ENCODE measurements at regions not wholly inside any gene's neighbourhood (a gene's known extent, or its start where the extent isn't known, plus 50 kb on each side); places are given as distances from the start of the nearest gene placed in this dataset.

- peaks cover 2% of the 10 kb centered on the region for H3K4me1 Mint-ChIP-seq (ENCODE audit: insufficient read depth, unreplicated experiment)
- POLR2A ChIA-PET = interaction anchor here (0.7 to 3.3 kb wide), 5 partner anchors 10 to 512 kb away, joined by 3 to 29 read pairs (median 4); no protein-coding TSS in a partner anchor
- DNase-seq (ENCODE audit: unreplicated experiment) = no peak
- H3K36me3 Mint-ChIP-seq (ENCODE audit: insufficient read depth, unreplicated experiment) = peaks cover 16% of the 10 kb centered on the region
- intact Hi-C loops (cut with micrococcal nuclease) = loop anchor here (5.0 kb wide), 1 partner anchor 36 kb away; no protein-coding TSS in a partner anchor
- H3K27ac Mint-ChIP-seq (ENCODE audit: low read depth, unreplicated experiment) = no peak overlapping the region
- no peak overlapping the region for H3K4me3 Mint-ChIP-seq (ENCODE audit: unreplicated experiment)
- BruUV-seq (replicated peaks) = no TSS peak
- TF ChIP-seq, protein P1, sequence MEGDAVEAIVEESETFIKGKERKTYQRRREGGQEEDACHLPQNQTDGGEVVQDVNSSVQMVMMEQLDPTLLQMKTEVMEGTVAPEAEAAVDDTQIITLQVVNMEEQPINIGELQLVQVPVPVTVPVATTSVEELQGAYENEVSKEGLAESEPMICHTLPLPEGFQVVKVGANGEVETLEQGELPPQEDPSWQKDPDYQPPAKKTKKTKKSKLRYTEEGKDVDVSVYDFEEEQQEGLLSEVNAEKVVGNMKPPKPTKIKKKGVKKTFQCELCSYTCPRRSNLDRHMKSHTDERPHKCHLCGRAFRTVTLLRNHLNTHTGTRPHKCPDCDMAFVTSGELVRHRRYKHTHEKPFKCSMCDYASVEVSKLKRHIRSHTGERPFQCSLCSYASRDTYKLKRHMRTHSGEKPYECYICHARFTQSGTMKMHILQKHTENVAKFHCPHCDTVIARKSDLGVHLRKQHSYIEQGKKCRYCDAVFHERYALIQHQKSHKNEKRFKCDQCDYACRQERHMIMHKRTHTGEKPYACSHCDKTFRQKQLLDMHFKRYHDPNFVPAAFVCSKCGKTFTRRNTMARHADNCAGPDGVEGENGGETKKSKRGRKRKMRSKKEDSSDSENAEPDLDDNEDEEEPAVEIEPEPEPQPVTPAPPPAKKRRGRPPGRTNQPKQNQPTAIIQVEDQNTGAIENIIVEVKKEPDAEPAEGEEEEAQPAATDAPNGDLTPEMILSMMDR (IDR thresholded peaks at IDR 0.05; ENCODE audit: unreplicated experiment) = no peak
- H3K27me3 Mint-ChIP-seq (ENCODE audit: insufficient read depth, unreplicated experiment) = no peaks in the 10 kb centered on the region
- CTCF ChIA-PET = interaction anchor here (1.0 to 1.6 kb wide), 2 partner anchors 67 to 83 kb away, joined by 3 to 5 read pairs; no protein-coding TSS in a partner anchor
- no peaks in the 10 kb centered on the region for H3K9me3 Mint-ChIP-seq (ENCODE audit: unreplicated experiment)
These were observed 78.5 kb upstream of the CLCN4 start for GRCh38 chrX:10078266-10078665.

GRCh38 chrX:10079231-10079630 lies 77.5 kb upstream of the CLCN4 start:
- CTCF ChIA-PET = interaction anchor here (0.7 kb wide), 1 partner anchor 92 kb away, joined by 3 read pairs; no protein-coding TSS in a partner anchor
- TF ChIP-seq, protein P1 (IDR thresholded peaks at IDR 0.05; ENCODE audit: unreplicated experiment) = no peak
- Mint-ChIP-seq H3K27ac (ENCODE audit: low read depth, unreplicated experiment) (no peak overlapping the region), H3K27me3 (ENCODE audit: insufficient read depth, unreplicated experiment) (no peaks in the 10 kb centered on the region), H3K4me1 (ENCODE audit: insufficient read depth, unreplicated experiment) (peaks cover 5% of the 10 kb centered on the region), H3K36me3 (ENCODE audit: insufficient read depth, unreplicated experiment) (peaks cover 12% of the 10 kb centered on the region), H3K4me3 (ENCODE audit: unreplicated experiment) (no peak overlapping the region), H3K9me3 (ENCODE audit: unreplicated experiment) (no peaks in the 10 kb centered on the region)
- no TSS peak for BruUV-seq (replicated peaks)
- DNase-seq (ENCODE audit: unreplicated experiment) = no peak
- POLR2A ChIA-PET = interaction anchor here (0.9 kb wide), 1 partner anchor 62 kb away, joined by 4 read pairs; no protein-coding TSS in a partner anchor
- intact Hi-C loops (cut with micrococcal nuclease) = loop anchor here (5.0 kb wide), 1 partner anchor 37 kb away; no protein-coding TSS in a partner anchor

DNA sequence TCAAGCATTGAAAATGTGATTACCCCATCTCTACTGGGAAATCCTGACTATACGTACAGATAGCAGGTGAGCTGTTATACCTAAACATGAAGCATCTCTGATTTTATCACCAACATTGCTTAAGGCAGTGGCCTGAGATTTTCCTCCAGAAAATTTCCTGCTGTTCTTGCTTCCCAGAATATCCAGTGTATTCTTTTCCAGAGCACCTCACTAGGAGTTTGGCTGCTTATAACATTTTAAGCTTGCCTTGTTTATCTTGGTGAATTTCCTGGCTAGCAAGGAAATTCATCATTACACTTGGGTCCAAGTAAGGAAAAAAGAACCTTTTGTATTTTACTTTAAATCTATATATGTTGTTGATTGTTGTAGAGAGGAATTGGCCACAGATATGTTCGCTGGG lies 73.0 kb upstream of the CLCN4 start:
- H3K9me3 Mint-ChIP-seq (ENCODE audit: unreplicated experiment) = no peaks in the 10 kb centered on the region
- ChIA-PET CTCF (interaction anchor here (0.7 to 1.3 kb wide), 5 partner anchors 10 to 86 kb away, joined by 3 to 5 read pairs (median 3); no protein-coding TSS in a partner anchor), POLR2A (interaction anchor here (1.0 to 2.7 kb wide), 3 partner anchors 10 to 67 kb away, joined by 3 to 11 read pairs (median 3); no protein-coding TSS in a partner anchor)
- H3K27ac Mint-ChIP-seq (ENCODE audit: low read depth, unreplicated experiment) = no peak overlapping the region
- intact Hi-C loops (cut with micrococcal nuclease) = loop anchor here (5.0 kb wide), 1 partner anchor 67 kb away; no protein-coding TSS in a partner anchor
- no peak for DNase-seq (ENCODE audit: unreplicated experiment)
- BruUV-seq (replicated peaks) = no TSS peak
- TF ChIP-seq, protein P1 (IDR thresholded peaks at IDR 0.05; ENCODE audit: unreplicated experiment) = no peak
- H3K4me1 Mint-ChIP-seq (ENCODE audit: insufficient read depth, unreplicated experiment) = peaks cover 5% of the 10 kb centered on the region
- no peak overlapping the region for H3K4me3 Mint-ChIP-seq (ENCODE audit: unreplicated experiment)
- H3K27me3 Mint-ChIP-seq (ENCODE audit: insufficient read depth, unreplicated experiment) = no peaks in the 10 kb centered on the region
- H3K36me3 Mint-ChIP-seq (ENCODE audit: insufficient read depth, unreplicated experiment) = peaks cover 21% of the 10 kb centered on the region

DNA sequence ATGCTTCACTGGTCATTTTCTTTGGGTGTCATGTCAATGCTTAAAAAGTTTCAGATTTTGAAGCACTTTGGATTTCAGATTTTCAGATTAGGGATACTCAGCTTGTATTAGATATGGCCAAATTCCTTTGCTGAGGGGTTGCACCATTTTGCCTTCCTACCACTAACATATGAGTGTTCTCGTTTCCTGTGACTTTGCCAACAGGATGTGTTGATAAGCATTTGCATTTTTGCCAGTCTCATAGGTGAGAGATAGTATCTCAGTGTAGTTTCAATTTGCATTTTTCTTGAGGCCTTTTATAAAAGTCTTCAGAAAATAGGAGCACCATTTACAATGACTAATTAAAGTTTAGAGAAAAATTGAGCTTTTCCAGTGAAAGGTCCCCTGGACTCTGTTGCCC lies 71.6 kb upstream of the CLCN4 start:
- Mint-ChIP-seq H3K36me3 (ENCODE audit: insufficient read depth, unreplicated experiment) (peaks cover 21% of the 10 kb centered on the region), H3K27me3 (ENCODE audit: insufficient read depth, unreplicated experiment) (no peaks in the 10 kb centered on the region), H3K4me1 (ENCODE audit: insufficient read depth, unreplicated experiment) (peaks cover 15% of the 10 kb centered on the region), H3K27ac (ENCODE audit: low read depth, unreplicated experiment) (no peak overlapping the region), H3K4me3 (ENCODE audit: unreplicated experiment) (no peak overlapping the region), H3K9me3 (ENCODE audit: unreplicated experiment) (no peaks in the 10 kb centered on the region)
- TF ChIP-seq, protein P1 (IDR thresholded peaks at IDR 0.05; ENCODE audit: unreplicated experiment) = no peak
- BruUV-seq (replicated peaks) = no TSS peak
- ChIA-PET POLR2A (interaction anchor here (0.6 to 0.9 kb wide), 2 partner anchors 46 to 71 kb away, joined by 3 read pairs; no protein-coding TSS in a partner anchor), CTCF (interaction anchor here (0.7 to 1.2 kb wide), 2 partner anchors 34 to 87 kb away, joined by 4 to 6 read pairs; no protein-coding TSS in a partner anchor)
- intact Hi-C loops (cut with micrococcal nuclease) = no loop called here
- peak; percentile 34 for DNase-seq (ENCODE audit: unreplicated experiment)

Measured in MCF 10A (cell line).